HG02852 (cell line): ENCODE measurements at regions not wholly inside any gene's neighbourhood (a gene's known extent, or its start where the extent isn't known, plus 50 kb on each side); places are given as distances from the start of the nearest gene placed in this dataset.
A peak's percentile ranks its signal among the peaks of the same experiment; 100 is the strongest.

Experiments used
- ATAC-seq: cut with Tn5 transposase; IDR thresholded peaks from one replicate; pipeline ENCODE4 v1.9.1; 2021; ENCODE audit warnings: mild to moderate bottlenecking, moderate library complexity; ENCODE audit not compliant: unreplicated experiment

GRCh38 chr7:124432009-124432578 lies 333.5 kb downstream of the GPR37 start:
- ATAC-seq = no peak

GRCh38 chr7:124429923-124430322 lies 335.7 kb downstream of the GPR37 start:
- no peak for ATAC-seq

GRCh38 chr7:124428781-124429180 lies 336.8 kb downstream of the GPR37 start:
- ATAC-seq = no peak

- ATAC-seq = no peak
Measured at GRCh38 chr7:124426621-124427020, 339.0 kb downstream of the GPR37 start.

GRCh38 chr7:124423863-124424262 lies 341.7 kb downstream of the GPR37 start:
- no peak for ATAC-seq

- ATAC-seq = no peak
Measured at GRCh38 chr7:124422081-124422480, 343.5 kb downstream of the GPR37 start.

GRCh38 chr7:124420367-124420766 lies 345.2 kb downstream of the GPR37 start:
- no peak for ATAC-seq

- no peak for ATAC-seq
Measured at GRCh38 chr7:124413029-124413428, 352.6 kb downstream of the GPR37 start.

- peak; percentile 43 for ATAC-seq
Measured at GRCh38 chr7:124412531-124412930, 353.1 kb downstream of the GPR37 start.

- ATAC-seq = no peak
Measured at GRCh38 chr7:124411796-124412195, 353.8 kb downstream of the GPR37 start.

- ATAC-seq = no peak
Measured at GRCh38 chr7:124403587-124403986, 362.0 kb downstream of the GPR37 start.

GRCh38 chr7:124403112-124403511 lies 362.5 kb downstream of the GPR37 start:
- no peak for ATAC-seq

- ATAC-seq = peak; percentile 56
Measured at GRCh38 chr7:124399941-124400340, 365.7 kb downstream of the GPR37 start.

- no peak for ATAC-seq
Measured at GRCh38 chr7:124398937-124399552, 366.2 kb upstream of the TMEM229A start.

GRCh38 chr7:124397134-124397533 lies 364.3 kb upstream of the TMEM229A start:
- no peak for ATAC-seq

GRCh38 chr7:124390301-124390700 lies 357.4 kb upstream of the TMEM229A start:
- ATAC-seq = no peak

GRCh38 chr7:124388751-124389150 lies 355.9 kb upstream of the TMEM229A start:
- no peak for ATAC-seq

- no peak for ATAC-seq
Measured at GRCh38 chr7:124387056-124387455, 354.2 kb upstream of the TMEM229A start.

GRCh38 chr7:124379296-124379695 lies 346.4 kb upstream of the TMEM229A start:
- ATAC-seq = no peak

GRCh38 chr7:124376111-124376510 lies 343.2 kb upstream of the TMEM229A start:
- ATAC-seq = no peak

- no peak for ATAC-seq
Measured at GRCh38 chr7:124375391-124375790, 342.5 kb upstream of the TMEM229A start.

- ATAC-seq = no peak
Measured at GRCh38 chr7:124369310-124369709, 336.4 kb upstream of the TMEM229A start.

- ATAC-seq = no peak
Measured at GRCh38 chr7:124366118-124366517, 333.3 kb upstream of the TMEM229A start.
